ENCODE measurements at regions not wholly inside any gene's neighbourhood (a gene's known extent, or its start where the extent isn't known, plus 50 kb on each side); places are given as distances from the start of the nearest gene placed in this dataset.

GRCh38 chr2:217071416-217071815 is 211.6 kb upstream of the TNP1 start:
- Histone ChIP-seq H3K9ac (ENCODE audit: control insufficient read depth, extremely low read depth, insufficient read depth, low read length) (no peak overlapping the region), H4K20me1 (ENCODE audit: control insufficient read depth, extremely low read depth, insufficient read depth, low read length) (no peaks in the 10 kb centered on the region), H3K4me1 (ENCODE audit: control insufficient read depth, extremely low read depth, insufficient read depth, low read length) (no peaks in the 10 kb centered on the region), H3K27ac (ENCODE audit: control insufficient read depth, insufficient read depth, low read length) (no peak overlapping the region), H3K36me3 (ENCODE audit: control insufficient read depth in 2 of 2, extremely low read depth in 1 of 2, insufficient read depth in 2 of 2, low read length in 2 of 2) (no peaks in the 10 kb centered on the region), H3K9me3 (ENCODE audit: control insufficient read depth, low read depth, low read length) (peaks cover 2% of the 10 kb centered on the region), H3K9me1 (ENCODE audit: control insufficient read depth, extremely low read depth, insufficient read depth, low read length) (no peaks in the 10 kb centered on the region), H3K27me3 (ENCODE audit: control insufficient read depth, extremely low read depth, insufficient read depth, low read length) (no peaks in the 10 kb centered on the region), H3K79me2 (ENCODE audit: control insufficient read depth, insufficient read depth, low read length) (no peaks in the 10 kb centered on the region), H3K4me3 (ENCODE audit: control insufficient read depth in 2 of 3, extremely low read depth in 1 of 3, insufficient read depth in 2 of 3, low read depth in 1 of 3, low read length in 3 of 3) (no peak overlapping the region), H2AFZ (ENCODE audit: control insufficient read depth, low read length) (no peak overlapping the region), H3K4me2 (ENCODE audit: control insufficient read depth, extremely low read depth, insufficient read depth, low read depth, low read length) (no peak overlapping the region)
- no peak for FAIRE-seq
- TF ChIP-seq CTCF (optimal IDR thresholded peaks at IDR 0.05 in 1 of 3, IDR thresholded peaks at IDR 0.05 in 1 of 3, conservative IDR thresholded peaks at IDR 0.05 in 1 of 3; ENCODE audit: extremely low read depth in 1 of 3, insufficient read depth in 2 of 3, low read length in 3 of 3): no peak
- dilution Hi-C loops (cut with MboI; ENCODE audit: extremely low pct_ligation_motif_present, low sequenced_read_pairs): no loop called here
- DNase-seq (ENCODE audit: low read depth, low spot score): no peak

- FAIRE-seq (no peak), DNase-seq (ENCODE audit: low read depth, low spot score) (no peak)
- no peaks in the 10 kb centered on the region for H3K4me1 ChIP-seq (ENCODE audit: control insufficient read depth, extremely low read depth, insufficient read depth, low read length)
- TF ChIP-seq EZH2 (IDR thresholded peaks at IDR 0.05; ENCODE audit: low read length) (no peak), CTCF (optimal IDR thresholded peaks at IDR 0.05 in 1 of 3, IDR thresholded peaks at IDR 0.05 in 1 of 3, conservative IDR thresholded peaks at IDR 0.05 in 1 of 3; ENCODE audit: extremely low read depth in 1 of 3, insufficient read depth in 2 of 3, low read length in 3 of 3) (no peak)
- no peak overlapping the region for H3K4me3 ChIP-seq (ENCODE audit: control insufficient read depth in 2 of 3, extremely low read depth in 1 of 3, insufficient read depth in 2 of 3, low read depth in 1 of 3, low read length in 3 of 3)
- no peaks in the 10 kb centered on the region for H3K36me3 ChIP-seq (ENCODE audit: control insufficient read depth in 2 of 2, extremely low read depth in 1 of 2, insufficient read depth in 2 of 2, low read length in 2 of 2)
- no peaks in the 10 kb centered on the region for H4K20me1 ChIP-seq (ENCODE audit: control insufficient read depth, extremely low read depth, insufficient read depth, low read length)
- H3K9me1 ChIP-seq (ENCODE audit: control insufficient read depth, extremely low read depth, insufficient read depth, low read length): no peaks in the 10 kb centered on the region
- dilution Hi-C loops (cut with MboI; ENCODE audit: extremely low pct_ligation_motif_present, low sequenced_read_pairs): no loop called here
- H3K9ac ChIP-seq (ENCODE audit: control insufficient read depth, extremely low read depth, insufficient read depth, low read length): no peak overlapping the region
- H3K27me3 ChIP-seq (ENCODE audit: control insufficient read depth, extremely low read depth, insufficient read depth, low read length): no peaks in the 10 kb centered on the region
- peaks cover 2% of the 10 kb centered on the region for H3K9me3 ChIP-seq (ENCODE audit: control insufficient read depth, low read depth, low read length)
- H3K79me2 ChIP-seq (ENCODE audit: control insufficient read depth, insufficient read depth, low read length): no peaks in the 10 kb centered on the region
- no peak overlapping the region for H2AFZ ChIP-seq (ENCODE audit: control insufficient read depth, low read length)
- H3K27ac ChIP-seq (ENCODE audit: control insufficient read depth, insufficient read depth, low read length): no peak overlapping the region
- no peak overlapping the region for H3K4me2 ChIP-seq (ENCODE audit: control insufficient read depth, extremely low read depth, insufficient read depth, low read depth, low read length)
Observed at GRCh38 chr2:217070611-217071010, 210.7 kb upstream of the TNP1 start.

Measured in keratinocyte (primary cell).